ENCODE measurements at regions not wholly inside any gene's neighbourhood (a gene's known extent, or its start where the extent isn't known, plus 50 kb on each side); places are given as distances from the start of the nearest gene placed in this dataset.

GRCh38 chr21:15616864-15617574, 112.8 kb upstream of the USP25 start:
- TF ChIP-seq ZFX (IDR thresholded peaks at IDR 0.05), result no peak
- H3K27ac ChIP-seq, result no peak overlapping the region

- no peak for TF ChIP-seq ZFX (IDR thresholded peaks at IDR 0.05)
- TF ChIP-seq CTCF (conservative IDR thresholded peaks at IDR 0.05), result no peak
- H3K27ac ChIP-seq, result no peak overlapping the region
These were observed 111.8 kb upstream of the USP25 start for GRCh38 chr21:15617964-15618363.

GRCh38 chr21:15620892-15621291, 108.9 kb upstream of the USP25 start:
- TF ChIP-seq CTCF (conservative IDR thresholded peaks at IDR 0.05) (no peak), ZFX (IDR thresholded peaks at IDR 0.05) (no peak)
- no peak overlapping the region for H3K27ac ChIP-seq

- H3K27ac ChIP-seq, result no peak overlapping the region
These were observed 105.1 kb upstream of the USP25 start for GRCh38 chr21:15624646-15625045.

GRCh38 chr21:15625363-15625762, 104.4 kb upstream of the USP25 start:
- H3K27ac ChIP-seq, result no peak overlapping the region
- TF ChIP-seq ZFX (IDR thresholded peaks at IDR 0.05), result no peak
- TF ChIP-seq CTCF (conservative IDR thresholded peaks at IDR 0.05), result no peak

More at GRCh38 chr21:15624646-15625045, 105.1 kb upstream of the USP25 start:
- TF ChIP-seq CTCF (conservative IDR thresholded peaks at IDR 0.05) (no peak), ZFX (IDR thresholded peaks at IDR 0.05) (no peak)

- no peak overlapping the region for H3K27ac ChIP-seq
- TF ChIP-seq CTCF (conservative IDR thresholded peaks at IDR 0.05), result no peak
- no peak for TF ChIP-seq ZFX (IDR thresholded peaks at IDR 0.05)
These were observed 103.8 kb upstream of the USP25 start for GRCh38 chr21:15626031-15626430.

GRCh38 chr21:15627011-15627410, 102.8 kb upstream of the USP25 start:
- TF ChIP-seq ZFX (IDR thresholded peaks at IDR 0.05) (no peak), CTCF (conservative IDR thresholded peaks at IDR 0.05) (no peak)
- no peak overlapping the region for H3K27ac ChIP-seq

GRCh38 chr21:15627823-15628222, 102.0 kb upstream of the USP25 start:
- no peak overlapping the region for H3K27ac ChIP-seq
- TF ChIP-seq ZFX (IDR thresholded peaks at IDR 0.05), result no peak
- no peak for TF ChIP-seq CTCF (conservative IDR thresholded peaks at IDR 0.05)

Data from C4-2B (cell line).